ENCODE measurements at regions not wholly inside any gene's neighbourhood (a gene's known extent, or its start where the extent isn't known, plus 50 kb on each side); places are given as distances from the start of the nearest gene placed in this dataset.

- TF ChIP-seq CTCF (IDR thresholded peaks at IDR 0.05), result no peak
- TF ChIP-seq POLR2A (IDR thresholded peaks at IDR 0.05), result no peak
These were observed 85.0 kb upstream of the LOC128125822 start for GRCh38 chr6:63487103-63487813.

Data from Peyer's patch (tissue), 4 donors.